Spleen (tissue), 11 donors: ENCODE measurements at regions not wholly inside any gene's neighbourhood (a gene's known extent, or its start where the extent isn't known, plus 50 kb on each side); places are given as distances from the start of the nearest gene placed in this dataset.
"Not testable (repeated sequence)": the region's sequence is repeated elsewhere in the genome, so short reads cannot be mapped to it uniquely, and the experiment has no call there.

Source experiments
- DNase-seq: peaks from one replicate; pipeline ENCODE4 v3.0.0-alpha.2; 2020
- H3K27ac ChIP-seq, 8 donors: fragments of 200-600 bp; sonication (generic) in 7 of 8; 1 replicate in 4 of 8; 2 replicates in 4 of 8; pipeline versions ENCODE4 v1.5.0 to v1.8.0; 2016 to 2021; ENCODE audit warnings: inconsistent platforms in 4 of 8, mild to moderate bottlenecking in 4 of 8, moderate library complexity in 1 of 8
- H3K27me3 ChIP-seq, 7 donors: fragments of 200-600 bp; sonication (generic) in 6 of 7; replicated peaks in 1 of 7; 1 replicate in 4 of 7; 2 replicates in 3 of 7; pipeline versions ENCODE4 v1.5.0 to v1.8.0; 2016 to 2021; ENCODE audit warnings: inconsistent platforms in 3 of 7, mild to moderate bottlenecking in 1 of 7
- H3K36me3 ChIP-seq, 6 donors: fragments of 200-600 bp; sonication (generic) in 5 of 6; 1 replicate in 4 of 6; 2 replicates in 2 of 6; pipeline versions ENCODE4 v1.5.0 to v1.8.0; 2016 to 2021; ENCODE audit warnings: inconsistent platforms in 2 of 6
- H3K4me1 ChIP-seq, 6 donors: fragments of 200-600 bp; sonication (generic) in 5 of 6; 1 replicate in 3 of 6; 2 replicates in 3 of 6; pipeline versions ENCODE4 v1.5.0 to v1.8.0; 2016 to 2021; ENCODE audit warnings: inconsistent platforms in 3 of 6
- H3K4me3 ChIP-seq, 8 donors: fragments of 200-600 bp; sonication (generic) in 7 of 8; 1 replicate in 4 of 8; 2 replicates in 4 of 8; pipeline versions ENCODE4 v1.5.0 to v1.8.0; 2016 to 2021; ENCODE audit warnings: inconsistent platforms in 4 of 8, mild to moderate bottlenecking in 4 of 8, moderate library complexity in 2 of 8
- H3K9me3 ChIP-seq, 8 donors: fragments of 200-600 bp; sonication (generic) in 7 of 8; 1 replicate in 4 of 8; 2 replicates in 4 of 8; pipeline versions ENCODE4 v1.5.0 to v1.8.0; 2016 to 2021; ENCODE audit warnings: inconsistent platforms in 4 of 8
- POLR2A ChIP-seq, 3 donors: fragments of 450-650 bp; IDR thresholded peaks; one replicate each; pipeline ENCODE4 v1.5.1; 2017; ENCODE audit warnings: antibody characterized with exemption in 3 of 3, mild to moderate bottlenecking in 1 of 3
- POLR2AphosphoS5 ChIP-seq, 3 donors: sonication (generic); formaldehyde crosslinking; IDR thresholded peaks; one replicate each; pipeline ENCODE4 v1.5.1; 2017; ENCODE audit warnings: antibody characterized with exemption in 3 of 3
- WGBS, 5 donors: extraction: QIAGEN DNeasy Blood & Tissue Kit in 3 of 5; methylation state at CpG; one replicate each; pipeline versions ENCODE4 v1.1.5 to v1.1.7; 2013 to 2018; 5-methylcytosine and 5-hydroxymethylcytosine counted together
- intact Hi-C: fragments of 100-400 bp; cut with DNase I; formaldehyde crosslinking; loops from one replicate; pipeline ENCODE4 v1.15.0; 2023; ENCODE audit warnings: low total_unique reads
- TF ChIP-seq, protein P1 (sequence below), 11 experiments: fragments of 200-600 bp in 7 of 11; fragments of 450-650 bp in 4 of 11; sonication (generic) in 4 of 11; IDR thresholded peaks in 8 of 11; conservative IDR thresholded peaks in 3 of 11; 1 replicate in 7 of 11; 2 replicates in 4 of 11; pipeline versions ENCODE4 v1.4.0 to v1.8.0; 2016 to 2021; ENCODE audit warnings: antibody characterized with exemption in 11 of 11, inconsistent platforms in 4 of 11, mild to moderate bottlenecking in 1 of 11
- donor health status: healthy with polysubstance abuse.
- donor health status: DM: no; HTN: no; CAD: no; lungs with moderate emphysema.
- donor health status: DM: no; HTN: no; CAD: no.
- donor health status: Bipolar disorder and iron deficiency.
- donor health status: healthy.
- donor health status: DM: no; HTN: no; CAD: no.
- donor health status: DM: yes; HTN: yes; CAD: no.

DNA sequence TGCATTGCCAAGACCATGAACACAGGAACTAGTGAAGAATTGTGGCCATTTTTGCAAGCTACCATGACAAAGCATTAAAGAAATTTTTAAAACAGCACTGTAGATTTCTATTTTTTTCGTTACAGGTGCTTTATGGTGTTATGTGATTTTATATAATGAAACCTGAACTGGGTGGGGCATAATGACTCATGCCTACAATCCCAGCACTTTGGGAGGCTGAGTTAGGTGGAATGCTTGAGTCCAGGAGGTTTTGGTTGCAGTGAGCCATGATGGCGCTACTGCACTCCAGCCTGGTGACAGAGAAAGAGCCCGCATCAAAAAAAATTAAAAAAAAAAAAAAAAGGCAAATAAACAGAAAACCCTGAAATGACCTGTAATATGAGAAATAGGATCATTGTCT is 846.7 kb downstream of the EPHA3 start:
- Histone ChIP-seq H3K9me3 (peaks cover 0 to 18% (median 2%) of the 10 kb centered on the region in 8 donors), H3K27me3 (no peaks in the 10 kb centered on the region), H3K4me3 (no peak overlapping the region), H3K36me3 (no peaks in the 10 kb centered on the region), H3K27ac (no peak overlapping the region), H3K4me1 (no peaks in the 10 kb centered on the region)
- intact Hi-C loops = no loop called here
- DNase-seq = no peak
- TF ChIP-seq POLR2A (IDR thresholded peaks at IDR 0.05) (no peak), POLR2AphosphoS5 (IDR thresholded peaks at IDR 0.05) (no peak)
- TF ChIP-seq, protein P1, sequence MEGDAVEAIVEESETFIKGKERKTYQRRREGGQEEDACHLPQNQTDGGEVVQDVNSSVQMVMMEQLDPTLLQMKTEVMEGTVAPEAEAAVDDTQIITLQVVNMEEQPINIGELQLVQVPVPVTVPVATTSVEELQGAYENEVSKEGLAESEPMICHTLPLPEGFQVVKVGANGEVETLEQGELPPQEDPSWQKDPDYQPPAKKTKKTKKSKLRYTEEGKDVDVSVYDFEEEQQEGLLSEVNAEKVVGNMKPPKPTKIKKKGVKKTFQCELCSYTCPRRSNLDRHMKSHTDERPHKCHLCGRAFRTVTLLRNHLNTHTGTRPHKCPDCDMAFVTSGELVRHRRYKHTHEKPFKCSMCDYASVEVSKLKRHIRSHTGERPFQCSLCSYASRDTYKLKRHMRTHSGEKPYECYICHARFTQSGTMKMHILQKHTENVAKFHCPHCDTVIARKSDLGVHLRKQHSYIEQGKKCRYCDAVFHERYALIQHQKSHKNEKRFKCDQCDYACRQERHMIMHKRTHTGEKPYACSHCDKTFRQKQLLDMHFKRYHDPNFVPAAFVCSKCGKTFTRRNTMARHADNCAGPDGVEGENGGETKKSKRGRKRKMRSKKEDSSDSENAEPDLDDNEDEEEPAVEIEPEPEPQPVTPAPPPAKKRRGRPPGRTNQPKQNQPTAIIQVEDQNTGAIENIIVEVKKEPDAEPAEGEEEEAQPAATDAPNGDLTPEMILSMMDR (IDR thresholded peaks at IDR 0.05 in 8 of 11, conservative IDR thresholded peaks at IDR 0.05 in 3 of 11) = no peak
- 74 to 90% (median 81%) methylated on average over 3 of the region's 3 CpGs for WGBS, 5 donors

DNA sequence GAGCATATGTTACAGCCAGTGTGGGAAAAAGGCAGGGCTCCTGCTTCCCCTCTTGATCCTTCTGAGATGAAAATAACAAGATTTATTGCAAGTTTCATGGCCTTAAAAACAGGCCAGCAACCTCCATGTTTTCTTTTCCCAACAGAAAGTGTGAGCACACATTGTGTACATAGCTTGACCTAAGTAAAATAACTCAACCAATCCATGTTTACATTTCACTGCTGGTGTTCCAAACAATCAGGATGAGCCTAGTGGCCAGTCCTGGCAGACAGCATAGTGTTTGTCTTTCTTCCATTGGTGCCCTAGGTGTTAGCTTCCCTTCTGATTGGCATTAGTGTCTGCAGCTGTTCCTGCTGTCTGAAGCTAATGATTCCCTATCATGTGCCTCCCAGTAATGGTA is 847.7 kb downstream of the EPHA3 start:
- intact Hi-C loops = no loop called here
- Histone ChIP-seq H3K4me3 (no peak overlapping the region), H3K4me1 (no peaks in the 10 kb centered on the region), H3K9me3 (peaks cover 0 to 18% (median 2%) of the 10 kb centered on the region in 8 donors), H3K27ac (no peak overlapping the region), H3K36me3 (no peaks in the 10 kb centered on the region), H3K27me3 (no peaks in the 10 kb centered on the region)
- DNase-seq = no peak
- TF ChIP-seq POLR2A (IDR thresholded peaks at IDR 0.05) = no peak
- TF ChIP-seq, protein P1 (IDR thresholded peaks at IDR 0.05 in 8 of 11, conservative IDR thresholded peaks at IDR 0.05 in 3 of 11) = no peak
- no peak for TF ChIP-seq POLR2AphosphoS5 (IDR thresholded peaks at IDR 0.05)

DNA sequence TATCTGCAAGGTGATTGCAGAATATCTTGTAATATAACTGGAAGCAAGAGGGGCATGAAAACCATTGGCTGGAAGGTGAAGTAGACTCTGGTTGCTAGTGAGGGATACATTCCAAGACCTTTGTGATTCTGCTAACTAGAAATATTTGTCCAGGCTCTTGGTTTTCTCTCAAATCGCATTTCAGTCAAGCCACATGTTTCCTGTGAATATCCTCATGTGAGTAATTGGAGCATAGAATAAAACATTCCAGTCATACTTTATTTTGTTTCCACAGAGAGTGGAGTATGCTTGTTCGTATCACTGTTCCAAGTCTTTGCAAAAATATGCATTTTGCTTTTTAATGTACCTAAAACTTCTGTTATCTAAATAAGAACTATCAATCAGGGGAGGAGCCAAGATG is 850.0 kb downstream of the EPHA3 start:
- intact Hi-C loops = no loop called here
- no peaks in the 10 kb centered on the region for H3K27me3 ChIP-seq
- no peak overlapping the region for H3K27ac ChIP-seq
- H3K4me1 ChIP-seq = no peaks in the 10 kb centered on the region
- no peak overlapping the region for H3K4me3 ChIP-seq
- DNase-seq = no peak
- H3K36me3 ChIP-seq = no peaks in the 10 kb centered on the region
- H3K9me3 ChIP-seq = peaks cover 0 to 21% (median 4%) of the 10 kb centered on the region in 8 donors
- TF ChIP-seq POLR2AphosphoS5 (IDR thresholded peaks at IDR 0.05) = no peak
- TF ChIP-seq, protein P1 (IDR thresholded peaks at IDR 0.05 in 8 of 11, conservative IDR thresholded peaks at IDR 0.05 in 3 of 11) = no peak
- no peak for TF ChIP-seq POLR2A (IDR thresholded peaks at IDR 0.05)
- 65 to 83% (median 71%) methylated on average over 2 of the region's 2 CpGs for WGBS, 5 donors

DNA sequence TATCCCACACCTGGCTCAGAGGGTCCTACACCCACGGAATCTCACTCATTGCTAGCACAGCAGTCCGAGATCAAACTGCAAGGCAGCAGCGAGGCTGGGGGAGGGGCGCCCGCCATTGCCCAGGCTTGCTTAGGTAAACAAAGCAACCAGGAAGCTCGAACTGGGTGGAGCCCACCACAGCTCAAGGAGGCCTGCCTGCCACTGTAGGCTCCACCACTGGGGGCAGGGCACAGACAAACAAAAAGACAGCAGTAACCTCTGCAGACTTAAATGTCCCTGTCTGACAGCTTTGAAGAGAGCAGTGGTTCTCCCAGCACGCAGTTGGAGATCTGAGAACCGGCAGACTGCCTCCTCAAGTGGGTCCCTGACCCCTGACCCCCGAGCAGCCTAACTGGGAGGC is 850.7 kb downstream of the EPHA3 start:
- H3K36me3 ChIP-seq, H3K27me3 ChIP-seq, intact Hi-C loops, H3K4me3 ChIP-seq, DNase-seq, H3K4me1 ChIP-seq, H3K27ac ChIP-seq: not testable (repeated sequence)
- whole genome bisulfite sequencing, 5 donors = 63 to 77% (median 69%) methylated on average over 8 to 9 of the region's 9 CpGs
- peaks cover 0 to 24% (median 6%) of the 10 kb centered on the region in 8 donors for H3K9me3 ChIP-seq

DNA sequence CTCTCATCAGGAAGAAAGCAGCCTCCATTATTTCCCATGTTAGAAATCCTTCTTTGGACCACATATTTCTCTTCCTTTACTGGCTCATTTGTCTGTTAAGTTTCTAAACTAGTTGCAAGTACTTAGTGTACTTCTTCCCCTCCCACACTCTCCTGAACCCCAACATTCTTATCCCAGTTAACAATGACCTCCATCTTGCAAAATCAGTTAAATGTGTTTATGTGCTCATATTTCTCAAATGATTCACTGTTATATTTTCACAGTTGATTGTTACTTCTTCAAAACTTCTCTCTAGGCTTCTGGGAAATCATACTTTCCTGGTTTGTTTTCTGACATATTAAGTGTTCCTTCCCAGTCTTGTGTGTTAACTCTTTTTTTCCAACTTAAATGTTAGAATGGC is 856.9 kb downstream of the EPHA3 start:
- TF ChIP-seq POLR2AphosphoS5 (IDR thresholded peaks at IDR 0.05) = no peak
- TF ChIP-seq POLR2A (IDR thresholded peaks at IDR 0.05) = no peak
- TF ChIP-seq, protein P1 (IDR thresholded peaks at IDR 0.05 in 8 of 11, conservative IDR thresholded peaks at IDR 0.05 in 3 of 11) = no peak
- H3K27me3 ChIP-seq = no peaks in the 10 kb centered on the region
- H3K27ac ChIP-seq = no peak overlapping the region
- no peak for DNase-seq
- H3K36me3 ChIP-seq = no peaks in the 10 kb centered on the region
- peaks cover 0 to 31% (median 20%) of the 10 kb centered on the region in 8 donors for H3K9me3 ChIP-seq
- no peaks in the 10 kb centered on the region for H3K4me1 ChIP-seq
- H3K4me3 ChIP-seq = no peak overlapping the region
- intact Hi-C loops = no loop called here
